GM23338 (cell line): ENCODE measurements at regions not wholly inside any gene's neighbourhood (a gene's known extent, or its start where the extent isn't known, plus 50 kb on each side); places are given as distances from the start of the nearest gene placed in this dataset.

Experiments
- ATAC-seq: fragments of 200-7000 bp; cut with Tn5 transposase; 3 replicates; pipeline ENCODE4 v1.9.1; 2020
- DNase-seq: peaks from one replicate; pipeline ENCODE4 v3.0.0-alpha.2; 2015; ENCODE audit warnings: low spot score
- H2AFZ ChIP-seq: fragments of 200-600 bp; sonication (generic); 2 replicates; pipeline ENCODE4 v1.8.0; 2016; ENCODE audit warnings: antibody characterized with exemption, mild to moderate bottlenecking, moderate library complexity
- H3F3A ChIP-seq: fragments of 200-600 bp; sonication (generic); replicated peaks from 2 replicates; pipeline ENCODE4 v1.8.0; 2017; ENCODE audit warnings: antibody characterized with exemption, mixed run types, low read depth
- H3K27ac ChIP-seq: fragments of 200-600 bp; sonication (generic); 2 replicates; pipeline ENCODE4 v1.6.1; 2016; ENCODE audit warnings: low read depth
- H3K27me3 ChIP-seq: fragments of 200-600 bp; sonication (generic); 2 replicates; pipeline ENCODE4 v1.8.0; 2016; ENCODE audit warnings: mild to moderate bottlenecking, mixed run types, moderate library complexity; ENCODE audit not compliant: insufficient read depth
- H3K36me3 ChIP-seq: fragments of 200-600 bp; sonication (generic); 2 replicates; pipeline ENCODE4 v1.8.0; 2016; ENCODE audit warnings: mild to moderate bottlenecking; ENCODE audit not compliant: insufficient read depth
- H3K4me1 ChIP-seq: fragments of 200-600 bp; sonication (generic); 2 replicates; pipeline ENCODE4 v1.8.0; 2016; ENCODE audit warnings: mild to moderate bottlenecking, moderate library complexity; ENCODE audit not compliant: insufficient read depth
- H3K4me2 ChIP-seq: fragments of 200-600 bp; sonication (generic); 2 replicates; pipeline ENCODE4 v1.7.1; 2017; ENCODE audit warnings: mixed run types
- H3K4me3 ChIP-seq: fragments of 200-600 bp; sonication (generic); 2 replicates; pipeline ENCODE4 v1.6.1; 2016; ENCODE audit warnings: mixed run types
- H3K79me2 ChIP-seq: fragments of 200-600 bp; sonication (generic); replicated peaks from 2 replicates; pipeline ENCODE4 v1.8.0; 2017; ENCODE audit warnings: mild to moderate bottlenecking; ENCODE audit not compliant: insufficient read depth
- H3K9me2 ChIP-seq: fragments of 200-600 bp; sonication (generic); 2 replicates; pipeline ENCODE4 v1.8.0; 2017; ENCODE audit not compliant: insufficient read depth
- H4K20me1 ChIP-seq: fragments of 200-600 bp; sonication (generic); replicated peaks from 2 replicates; pipeline ENCODE4 v1.8.0; 2017; ENCODE audit warnings: mild to moderate bottlenecking; ENCODE audit not compliant: insufficient read depth
- H3K27ac Mint-ChIP-seq: 2 replicates; pipeline ENCODE4 v1.8.0; 2020; ENCODE audit warnings: inconsistent platforms, mild to moderate bottlenecking, moderate library complexity, mixed read lengths
- H3K27me3 Mint-ChIP-seq: 3 replicates; pipeline ENCODE4 v1.8.0; 2022; ENCODE audit warnings: low read depth, mild to moderate bottlenecking, moderate library complexity, mixed read lengths, inconsistent platforms; ENCODE audit not compliant: insufficient read depth, poor library complexity
- H3K36me3 Mint-ChIP-seq: 3 replicates; pipeline ENCODE4 v1.8.0; 2021; ENCODE audit warnings: low read depth, mild to moderate bottlenecking, inconsistent platforms, moderate library complexity, mixed read lengths
- H3K4me1 Mint-ChIP-seq: 3 replicates; pipeline ENCODE4 v1.8.0; 2020; ENCODE audit warnings: mild to moderate bottlenecking, inconsistent platforms, mixed read lengths
- H3K4me3 Mint-ChIP-seq: 3 replicates; pipeline ENCODE4 v1.8.0; 2021; ENCODE audit warnings: moderate library complexity, mild to moderate bottlenecking, inconsistent platforms, mixed read lengths
- H3K9me3 Mint-ChIP-seq: 3 replicates; pipeline ENCODE4 v1.8.0; 2020; ENCODE audit warnings: moderate library complexity, mild to moderate bottlenecking, inconsistent platforms, mixed read lengths
- CREB1 ChIP-seq: fragments of 250-450 bp; sonication (Bioruptor Pico); IDR thresholded peaks from 2 replicates; pipeline ENCODE4 v1.5.0; 2020; ENCODE audit warnings: low read depth, mild to moderate bottlenecking, moderate library complexity
- CTCF ChIP-seq, 2 experiments: fragments of 200-600 bp in 1 of 2; sonication (generic) in 1 of 2; conservative IDR thresholded peaks; 2 replicates each; pipeline versions ENCODE4 v1.5.1 to v1.6.1; 2016 to 2017; ENCODE audit warnings: antibody characterized with exemption in 2 of 2, low read depth in 2 of 2, mild to moderate bottlenecking in 2 of 2, moderate library complexity in 1 of 2
- EZH2 ChIP-seq: fragments of 200-600 bp; sonication (generic); IDR thresholded peaks from one replicate; pipeline ENCODE4 v1.8.0; 2017; ENCODE audit warnings: antibody characterized with exemption, mild to moderate bottlenecking, low read depth; ENCODE audit not compliant: unreplicated experiment
- EZH2phosphoT487 ChIP-seq: fragments of 200-600 bp; sonication (generic); IDR thresholded peaks from one replicate; pipeline ENCODE4 v1.8.1; 2018; ENCODE audit warnings: antibody characterized with exemption; ENCODE audit not compliant: unreplicated experiment
- JUNB ChIP-seq: IDR thresholded peaks from one replicate; pipeline ENCODE4 v1.6.1; 2016; ENCODE audit warnings: antibody characterized with exemption; ENCODE audit not compliant: unreplicated experiment
- NANOG ChIP-seq: IDR thresholded peaks from 2 replicates; pipeline ENCODE4 v1.6.1; 2016; ENCODE audit warnings: antibody characterized with exemption, borderline replicate concordance
- STAT1 ChIP-seq: IDR thresholded peaks from one replicate; pipeline ENCODE4 v1.6.1; 2016; ENCODE audit warnings: antibody characterized with exemption; ENCODE audit not compliant: unreplicated experiment
- ZNF114 ChIP-seq: fragments of 250-450 bp; sonication (Bioruptor Pico); IDR thresholded peaks from 2 replicates; pipeline ENCODE4 v1.5.0; 2020; ENCODE audit warnings: mild to moderate bottlenecking, moderate library complexity
- ZNF331 ChIP-seq: fragments of 250-450 bp; sonication (Bioruptor Pico); IDR thresholded peaks from 2 replicates; pipeline ENCODE4 v1.5.0; 2020; ENCODE audit warnings: low read depth, mild to moderate bottlenecking, moderate library complexity
- TF ChIP-seq, protein P1 (sequence below): IDR thresholded peaks from 2 replicates; pipeline ENCODE4 v1.6.1; 2016; ENCODE audit warnings: antibody characterized with exemption
- TF ChIP-seq, protein P2 (sequence below): fragments of 250-450 bp; sonication (Bioruptor Pico); IDR thresholded peaks from 2 replicates; pipeline ENCODE4 v1.5.0; 2020; ENCODE audit warnings: mild to moderate bottlenecking, moderate library complexity
- TF ChIP-seq, protein P3 (sequence below): IDR thresholded peaks from one replicate; pipeline ENCODE4 v1.6.1; 2018; ENCODE audit warnings: antibody characterized with exemption; ENCODE audit not compliant: unreplicated experiment

DNA sequence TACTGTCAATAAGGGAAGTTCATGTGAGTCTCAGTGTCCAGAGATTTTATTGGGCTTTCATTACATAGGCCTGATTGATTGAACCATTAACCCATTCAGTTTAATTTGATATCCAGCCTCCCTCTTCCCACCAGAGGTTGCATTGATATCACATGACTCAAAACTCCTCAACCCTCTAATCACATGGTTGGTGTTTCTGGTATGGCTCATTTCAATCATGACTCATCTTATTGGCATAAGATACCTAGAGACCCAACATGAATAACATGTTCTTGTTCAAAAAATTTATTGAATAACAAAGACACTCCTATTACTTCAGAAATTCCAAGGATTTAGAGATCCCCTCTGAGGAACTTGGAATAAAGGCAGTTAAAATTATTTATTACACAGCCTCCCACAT is 982.2 kb downstream of the TLE1 start (continued):
- TF ChIP-seq, protein P1, sequence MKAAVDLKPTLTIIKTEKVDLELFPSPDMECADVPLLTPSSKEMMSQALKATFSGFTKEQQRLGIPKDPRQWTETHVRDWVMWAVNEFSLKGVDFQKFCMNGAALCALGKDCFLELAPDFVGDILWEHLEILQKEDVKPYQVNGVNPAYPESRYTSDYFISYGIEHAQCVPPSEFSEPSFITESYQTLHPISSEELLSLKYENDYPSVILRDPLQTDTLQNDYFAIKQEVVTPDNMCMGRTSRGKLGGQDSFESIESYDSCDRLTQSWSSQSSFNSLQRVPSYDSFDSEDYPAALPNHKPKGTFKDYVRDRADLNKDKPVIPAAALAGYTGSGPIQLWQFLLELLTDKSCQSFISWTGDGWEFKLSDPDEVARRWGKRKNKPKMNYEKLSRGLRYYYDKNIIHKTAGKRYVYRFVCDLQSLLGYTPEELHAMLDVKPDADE = no peak
- TF ChIP-seq STAT1 = no peak

- no peak overlapping the region for H2AFZ ChIP-seq
- H3F3A ChIP-seq = no peaks in the 10 kb centered on the region
- no peak for DNase-seq
- peaks cover 18% of the 10 kb centered on the region; the same call in 2 of the 3 replicates for H3K4me1 Mint-ChIP-seq
- peak overlapping the region; percentile 24; the same call in 1 of the 2 replicates for H3K4me2 ChIP-seq
- H3K4me3 ChIP-seq = no peak overlapping the region
- no peak for ATAC-seq
- no peak overlapping the region for H3K4me3 Mint-ChIP-seq
- no peak overlapping the region for H3K27ac ChIP-seq
- no peaks in the 10 kb centered on the region for H3K27me3 Mint-ChIP-seq
- H3K79me2 ChIP-seq = no peaks in the 10 kb centered on the region
- TF ChIP-seq EZH2 (no peak), ZNF331 (CRISPR knock-in tag) (no peak), JUNB (no peak), NANOG (no peak), EZH2phosphoT487 (no peak), STAT1 (no peak), CTCF (conservative IDR thresholded peaks at IDR 0.05; ENCODE audit: low read depth in 2 of 2) (no peak), ZNF114 (no peak), CREB1 (CRISPR knock-in tag) (no peak)
- TF ChIP-seq, protein P2, sequence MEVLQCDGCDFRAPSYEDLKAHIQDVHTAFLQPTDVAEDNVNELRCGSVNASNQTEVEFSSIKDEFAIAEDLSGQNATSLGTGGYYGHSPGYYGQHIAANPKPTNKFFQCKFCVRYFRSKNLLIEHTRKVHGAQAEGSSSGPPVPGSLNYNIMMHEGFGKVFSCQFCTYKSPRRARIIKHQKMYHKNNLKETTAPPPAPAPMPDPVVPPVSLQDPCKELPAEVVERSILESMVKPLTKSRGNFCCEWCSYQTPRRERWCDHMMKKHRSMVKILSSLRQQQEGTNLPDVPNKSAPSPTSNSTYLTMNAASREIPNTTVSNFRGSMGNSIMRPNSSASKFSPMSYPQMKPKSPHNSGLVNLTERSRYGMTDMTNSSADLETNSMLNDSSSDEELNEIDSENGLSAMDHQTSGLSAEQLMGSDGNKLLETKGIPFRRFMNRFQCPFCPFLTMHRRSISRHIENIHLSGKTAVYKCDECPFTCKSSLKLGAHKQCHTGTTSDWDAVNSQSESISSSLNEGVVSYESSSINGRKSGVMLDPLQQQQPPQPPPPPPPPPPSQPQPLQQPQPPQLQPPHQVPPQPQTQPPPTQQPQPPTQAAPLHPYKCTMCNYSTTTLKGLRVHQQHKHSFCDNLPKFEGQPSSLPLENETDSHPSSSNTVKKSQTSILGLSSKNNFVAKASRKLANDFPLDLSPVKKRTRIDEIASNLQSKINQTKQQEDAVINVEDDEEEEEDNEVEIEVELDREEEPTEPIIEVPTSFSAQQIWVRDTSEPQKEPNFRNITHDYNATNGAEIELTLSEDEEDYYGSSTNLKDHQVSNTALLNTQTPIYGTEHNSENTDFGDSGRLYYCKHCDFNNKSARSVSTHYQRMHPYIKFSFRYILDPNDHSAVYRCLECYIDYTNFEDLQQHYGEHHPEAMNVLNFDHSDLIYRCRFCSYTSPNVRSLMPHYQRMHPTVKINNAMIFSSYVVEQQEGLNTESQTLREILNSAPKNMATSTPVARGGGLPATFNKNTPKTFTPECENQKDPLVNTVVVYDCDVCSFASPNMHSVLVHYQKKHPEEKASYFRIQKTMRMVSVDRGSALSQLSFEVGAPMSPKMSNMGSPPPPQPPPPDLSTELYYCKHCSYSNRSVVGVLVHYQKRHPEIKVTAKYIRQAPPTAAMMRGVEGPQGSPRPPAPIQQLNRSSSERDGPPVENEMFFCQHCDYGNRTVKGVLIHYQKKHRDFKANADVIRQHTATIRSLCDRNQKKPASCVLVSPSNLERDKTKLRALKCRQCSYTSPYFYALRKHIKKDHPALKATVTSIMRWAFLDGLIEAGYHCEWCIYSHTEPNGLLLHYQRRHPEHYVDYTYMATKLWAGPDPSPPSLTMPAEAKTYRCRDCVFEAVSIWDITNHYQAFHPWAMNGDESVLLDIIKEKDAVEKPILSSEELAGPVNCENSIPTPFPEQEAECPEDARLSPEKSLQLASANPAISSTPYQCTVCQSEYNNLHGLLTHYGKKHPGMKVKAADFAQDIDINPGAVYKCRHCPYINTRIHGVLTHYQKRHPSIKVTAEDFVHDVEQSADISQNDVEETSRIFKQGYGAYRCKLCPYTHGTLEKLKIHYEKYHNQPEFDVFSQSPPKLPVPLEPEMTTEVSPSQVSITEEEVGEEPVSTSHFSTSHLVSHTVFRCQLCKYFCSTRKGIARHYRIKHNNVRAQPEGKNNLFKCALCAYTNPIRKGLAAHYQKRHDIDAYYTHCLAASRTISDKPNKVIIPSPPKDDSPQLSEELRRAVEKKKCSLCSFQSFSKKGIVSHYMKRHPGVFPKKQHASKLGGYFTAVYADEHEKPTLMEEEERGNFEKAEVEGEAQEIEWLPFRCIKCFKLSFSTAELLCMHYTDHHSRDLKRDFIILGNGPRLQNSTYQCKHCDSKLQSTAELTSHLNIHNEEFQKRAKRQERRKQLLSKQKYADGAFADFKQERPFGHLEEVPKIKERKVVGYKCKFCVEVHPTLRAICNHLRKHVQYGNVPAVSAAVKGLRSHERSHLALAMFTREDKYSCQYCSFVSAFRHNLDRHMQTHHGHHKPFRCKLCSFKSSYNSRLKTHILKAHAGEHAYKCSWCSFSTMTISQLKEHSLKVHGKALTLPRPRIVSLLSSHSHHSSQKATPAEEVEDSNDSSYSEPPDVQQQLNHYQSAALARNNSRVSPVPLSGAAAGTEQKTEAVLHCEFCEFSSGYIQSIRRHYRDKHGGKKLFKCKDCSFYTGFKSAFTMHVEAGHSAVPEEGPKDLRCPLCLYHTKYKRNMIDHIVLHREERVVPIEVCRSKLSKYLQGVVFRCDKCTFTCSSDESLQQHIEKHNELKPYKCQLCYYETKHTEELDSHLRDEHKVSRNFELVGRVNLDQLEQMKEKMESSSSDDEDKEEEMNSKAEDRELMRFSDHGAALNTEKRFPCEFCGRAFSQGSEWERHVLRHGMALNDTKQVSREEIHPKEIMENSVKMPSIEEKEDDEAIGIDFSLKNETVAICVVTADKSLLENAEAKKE (CRISPR knock-in tag) = no peak
- TF ChIP-seq, protein P3, sequence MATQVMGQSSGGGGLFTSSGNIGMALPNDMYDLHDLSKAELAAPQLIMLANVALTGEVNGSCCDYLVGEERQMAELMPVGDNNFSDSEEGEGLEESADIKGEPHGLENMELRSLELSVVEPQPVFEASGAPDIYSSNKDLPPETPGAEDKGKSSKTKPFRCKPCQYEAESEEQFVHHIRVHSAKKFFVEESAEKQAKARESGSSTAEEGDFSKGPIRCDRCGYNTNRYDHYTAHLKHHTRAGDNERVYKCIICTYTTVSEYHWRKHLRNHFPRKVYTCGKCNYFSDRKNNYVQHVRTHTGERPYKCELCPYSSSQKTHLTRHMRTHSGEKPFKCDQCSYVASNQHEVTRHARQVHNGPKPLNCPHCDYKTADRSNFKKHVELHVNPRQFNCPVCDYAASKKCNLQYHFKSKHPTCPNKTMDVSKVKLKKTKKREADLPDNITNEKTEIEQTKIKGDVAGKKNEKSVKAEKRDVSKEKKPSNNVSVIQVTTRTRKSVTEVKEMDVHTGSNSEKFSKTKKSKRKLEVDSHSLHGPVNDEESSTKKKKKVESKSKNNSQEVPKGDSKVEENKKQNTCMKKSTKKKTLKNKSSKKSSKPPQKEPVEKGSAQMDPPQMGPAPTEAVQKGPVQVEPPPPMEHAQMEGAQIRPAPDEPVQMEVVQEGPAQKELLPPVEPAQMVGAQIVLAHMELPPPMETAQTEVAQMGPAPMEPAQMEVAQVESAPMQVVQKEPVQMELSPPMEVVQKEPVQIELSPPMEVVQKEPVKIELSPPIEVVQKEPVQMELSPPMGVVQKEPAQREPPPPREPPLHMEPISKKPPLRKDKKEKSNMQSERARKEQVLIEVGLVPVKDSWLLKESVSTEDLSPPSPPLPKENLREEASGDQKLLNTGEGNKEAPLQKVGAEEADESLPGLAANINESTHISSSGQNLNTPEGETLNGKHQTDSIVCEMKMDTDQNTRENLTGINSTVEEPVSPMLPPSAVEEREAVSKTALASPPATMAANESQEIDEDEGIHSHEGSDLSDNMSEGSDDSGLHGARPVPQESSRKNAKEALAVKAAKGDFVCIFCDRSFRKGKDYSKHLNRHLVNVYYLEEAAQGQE = no peak
- TF ChIP-seq, protein P1 = no peak
- peaks cover 18% of the 10 kb centered on the region for H3K4me1 ChIP-seq
- H3K9me2 ChIP-seq = no peaks in the 10 kb centered on the region
- H3K27ac Mint-ChIP-seq = peak overlapping the region; percentile 4; the same call in 1 of the 2 replicates
- H3K36me3 Mint-ChIP-seq = no peaks in the 10 kb centered on the region
- no peaks in the 10 kb centered on the region; the same call in 2 of the 3 replicates for H3K9me3 Mint-ChIP-seq
- H4K20me1 ChIP-seq = no peaks in the 10 kb centered on the region
- no peaks in the 10 kb centered on the region for H3K27me3 ChIP-seq
- H3K36me3 ChIP-seq = no peaks in the 10 kb centered on the region
Observed at GRCh38 chr9:80701061-80701460, 988.3 kb downstream of the TLE1 start.
